ENCODE measurements at regions not wholly inside any gene's neighbourhood (a gene's known extent, or its start where the extent isn't known, plus 50 kb on each side); places are given as distances from the start of the nearest gene placed in this dataset.

- POLR2A ChIA-PET, result no interaction called here
- Mint-ChIP-seq H3K4me1 (no peaks in the 10 kb centered on the region), H3K36me3 (no peaks in the 10 kb centered on the region), H3K4me3 (no peak overlapping the region), H3K9me3 (peaks cover 6% of the 10 kb centered on the region), H3K27me3 (ENCODE audit: low read depth) (no peaks in the 10 kb centered on the region), H3K27ac (no peak overlapping the region)
- DNase-seq (ENCODE audit: low spot score) (no peak), ATAC-seq (no peak)
- CTCF ChIA-PET, result no interaction called here
- TF ChIP-seq CBFB (CRISPR knock-in tag; IDR thresholded peaks at IDR 0.05; ENCODE audit: low read depth), result no peak
- TF ChIP-seq ZNF138 (CRISPR knock-in tag; conservative IDR thresholded peaks at IDR 0.05), result no peak
- TF ChIP-seq SMAD4 (CRISPR knock-in tag; IDR thresholded peaks at IDR 0.05), result no peak
- TF ChIP-seq SOX15 (CRISPR knock-in tag; IDR thresholded peaks at IDR 0.05), result no peak
- TF ChIP-seq NFYB (CRISPR knock-in tag; conservative IDR thresholded peaks at IDR 0.05; ENCODE audit: low read depth), result no peak
- no peak for TF ChIP-seq HMGA2 (CRISPR knock-in tag; IDR thresholded peaks at IDR 0.05)
- no peak for TF ChIP-seq FOXP1 (CRISPR knock-in tag; IDR thresholded peaks at IDR 0.05; ENCODE audit: borderline replicate concordance)
- TF ChIP-seq, protein P1, sequence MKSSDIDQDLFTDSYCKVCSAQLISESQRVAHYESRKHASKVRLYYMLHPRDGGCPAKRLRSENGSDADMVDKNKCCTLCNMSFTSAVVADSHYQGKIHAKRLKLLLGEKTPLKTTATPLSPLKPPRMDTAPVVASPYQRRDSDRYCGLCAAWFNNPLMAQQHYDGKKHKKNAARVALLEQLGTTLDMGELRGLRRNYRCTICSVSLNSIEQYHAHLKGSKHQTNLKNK (CRISPR knock-in tag; IDR thresholded peaks at IDR 0.05), result no peak
Measured at GRCh38 chr4:126991965-126992364, 640.8 kb upstream of the INTU start.

GRCh38 chr4:126992910-126993309 is 639.8 kb upstream of the INTU start:
- no peaks in the 10 kb centered on the region for H3K27me3 Mint-ChIP-seq (ENCODE audit: low read depth)
- ATAC-seq, result no peak
- no peaks in the 10 kb centered on the region for H3K4me1 Mint-ChIP-seq
- H3K4me3 Mint-ChIP-seq, result no peak overlapping the region
- no peak for DNase-seq (ENCODE audit: low spot score)
- no peaks in the 10 kb centered on the region for H3K36me3 Mint-ChIP-seq
- POLR2A ChIA-PET, result no interaction called here
- no peak overlapping the region for H3K27ac Mint-ChIP-seq
- CTCF ChIA-PET, result no interaction called here
- H3K9me3 Mint-ChIP-seq, result peaks cover 6% of the 10 kb centered on the region
- TF ChIP-seq PRRX2 (CRISPR knock-in tag; IDR thresholded peaks at IDR 0.05) (no peak), FOXJ3 (CRISPR knock-in tag; IDR thresholded peaks at IDR 0.05; ENCODE audit: borderline replicate concordance) (no peak), ZNF396 (CRISPR knock-in tag; IDR thresholded peaks at IDR 0.05; ENCODE audit: borderline replicate concordance) (no peak), USF2 (CRISPR knock-in tag; IDR thresholded peaks at IDR 0.05) (no peak), FOXP1 (CRISPR knock-in tag; IDR thresholded peaks at IDR 0.05; ENCODE audit: borderline replicate concordance) (no peak), TEAD1 (CRISPR knock-in tag; IDR thresholded peaks at IDR 0.05) (no peak), NFE2L1 (CRISPR knock-in tag; IDR thresholded peaks at IDR 0.05) (no peak), ATF6 (CRISPR knock-in tag; IDR thresholded peaks at IDR 0.05) (no peak)
- TF ChIP-seq, protein P2, sequence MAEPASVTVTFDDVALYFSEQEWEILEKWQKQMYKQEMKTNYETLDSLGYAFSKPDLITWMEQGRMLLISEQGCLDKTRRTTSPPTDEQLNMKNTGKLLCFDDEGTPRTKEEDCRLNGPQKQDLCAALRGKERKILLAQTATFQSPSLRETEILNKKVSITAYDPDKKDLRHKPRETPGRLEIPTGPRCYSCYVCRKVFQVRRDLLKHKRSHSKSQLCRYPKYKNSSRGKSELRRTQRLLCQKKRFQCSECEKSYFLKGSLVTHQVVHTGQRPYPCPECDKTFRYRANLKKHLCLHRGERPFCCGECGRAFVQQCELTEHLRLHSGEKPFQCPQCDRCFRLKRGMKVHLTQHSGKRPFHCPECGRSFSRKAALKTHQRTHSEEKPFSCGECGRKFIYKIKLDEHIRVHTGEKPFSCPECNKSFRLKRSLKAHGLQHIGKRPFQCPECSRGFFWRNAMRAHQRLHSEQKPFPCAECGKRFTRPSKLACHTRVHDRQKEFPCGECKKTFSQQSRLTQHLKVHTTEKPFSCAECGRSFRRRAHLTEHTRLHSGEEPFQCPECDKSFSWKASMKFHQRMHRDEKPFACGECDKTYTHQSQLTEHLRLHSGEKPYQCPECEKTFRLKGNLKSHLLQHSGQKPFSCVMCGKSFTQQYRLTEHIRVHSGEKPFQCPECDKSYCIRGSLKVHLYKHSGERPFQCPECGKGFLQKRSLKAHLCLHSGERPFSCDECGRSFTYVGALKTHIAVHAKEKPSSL (CRISPR knock-in tag; conservative IDR thresholded peaks at IDR 0.05), result no peak
- TF ChIP-seq, protein P3, sequence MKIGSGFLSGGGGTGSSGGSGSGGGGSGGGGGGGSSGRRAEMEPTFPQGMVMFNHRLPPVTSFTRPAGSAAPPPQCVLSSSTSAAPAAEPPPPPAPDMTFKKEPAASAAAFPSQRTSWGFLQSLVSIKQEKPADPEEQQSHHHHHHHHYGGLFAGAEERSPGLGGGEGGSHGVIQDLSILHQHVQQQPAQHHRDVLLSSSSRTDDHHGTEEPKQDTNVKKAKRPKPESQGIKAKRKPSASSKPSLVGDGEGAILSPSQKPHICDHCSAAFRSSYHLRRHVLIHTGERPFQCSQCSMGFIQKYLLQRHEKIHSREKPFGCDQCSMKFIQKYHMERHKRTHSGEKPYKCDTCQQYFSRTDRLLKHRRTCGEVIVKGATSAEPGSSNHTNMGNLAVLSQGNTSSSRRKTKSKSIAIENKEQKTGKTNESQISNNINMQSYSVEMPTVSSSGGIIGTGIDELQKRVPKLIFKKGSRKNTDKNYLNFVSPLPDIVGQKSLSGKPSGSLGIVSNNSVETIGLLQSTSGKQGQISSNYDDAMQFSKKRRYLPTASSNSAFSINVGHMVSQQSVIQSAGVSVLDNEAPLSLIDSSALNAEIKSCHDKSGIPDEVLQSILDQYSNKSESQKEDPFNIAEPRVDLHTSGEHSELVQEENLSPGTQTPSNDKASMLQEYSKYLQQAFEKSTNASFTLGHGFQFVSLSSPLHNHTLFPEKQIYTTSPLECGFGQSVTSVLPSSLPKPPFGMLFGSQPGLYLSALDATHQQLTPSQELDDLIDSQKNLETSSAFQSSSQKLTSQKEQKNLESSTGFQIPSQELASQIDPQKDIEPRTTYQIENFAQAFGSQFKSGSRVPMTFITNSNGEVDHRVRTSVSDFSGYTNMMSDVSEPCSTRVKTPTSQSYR (CRISPR knock-in tag; IDR thresholded peaks at IDR 0.05), result no peak
- TF ChIP-seq, protein P1 (CRISPR knock-in tag; IDR thresholded peaks at IDR 0.05), result no peak
- TF ChIP-seq, protein P4, sequence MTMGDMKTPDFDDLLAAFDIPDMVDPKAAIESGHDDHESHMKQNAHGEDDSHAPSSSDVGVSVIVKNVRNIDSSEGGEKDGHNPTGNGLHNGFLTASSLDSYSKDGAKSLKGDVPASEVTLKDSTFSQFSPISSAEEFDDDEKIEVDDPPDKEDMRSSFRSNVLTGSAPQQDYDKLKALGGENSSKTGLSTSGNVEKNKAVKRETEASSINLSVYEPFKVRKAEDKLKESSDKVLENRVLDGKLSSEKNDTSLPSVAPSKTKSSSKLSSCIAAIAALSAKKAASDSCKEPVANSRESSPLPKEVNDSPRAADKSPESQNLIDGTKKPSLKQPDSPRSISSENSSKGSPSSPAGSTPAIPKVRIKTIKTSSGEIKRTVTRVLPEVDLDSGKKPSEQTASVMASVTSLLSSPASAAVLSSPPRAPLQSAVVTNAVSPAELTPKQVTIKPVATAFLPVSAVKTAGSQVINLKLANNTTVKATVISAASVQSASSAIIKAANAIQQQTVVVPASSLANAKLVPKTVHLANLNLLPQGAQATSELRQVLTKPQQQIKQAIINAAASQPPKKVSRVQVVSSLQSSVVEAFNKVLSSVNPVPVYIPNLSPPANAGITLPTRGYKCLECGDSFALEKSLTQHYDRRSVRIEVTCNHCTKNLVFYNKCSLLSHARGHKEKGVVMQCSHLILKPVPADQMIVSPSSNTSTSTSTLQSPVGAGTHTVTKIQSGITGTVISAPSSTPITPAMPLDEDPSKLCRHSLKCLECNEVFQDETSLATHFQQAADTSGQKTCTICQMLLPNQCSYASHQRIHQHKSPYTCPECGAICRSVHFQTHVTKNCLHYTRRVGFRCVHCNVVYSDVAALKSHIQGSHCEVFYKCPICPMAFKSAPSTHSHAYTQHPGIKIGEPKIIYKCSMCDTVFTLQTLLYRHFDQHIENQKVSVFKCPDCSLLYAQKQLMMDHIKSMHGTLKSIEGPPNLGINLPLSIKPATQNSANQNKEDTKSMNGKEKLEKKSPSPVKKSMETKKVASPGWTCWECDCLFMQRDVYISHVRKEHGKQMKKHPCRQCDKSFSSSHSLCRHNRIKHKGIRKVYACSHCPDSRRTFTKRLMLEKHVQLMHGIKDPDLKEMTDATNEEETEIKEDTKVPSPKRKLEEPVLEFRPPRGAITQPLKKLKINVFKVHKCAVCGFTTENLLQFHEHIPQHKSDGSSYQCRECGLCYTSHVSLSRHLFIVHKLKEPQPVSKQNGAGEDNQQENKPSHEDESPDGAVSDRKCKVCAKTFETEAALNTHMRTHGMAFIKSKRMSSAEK (CRISPR knock-in tag; IDR thresholded peaks at IDR 0.05; ENCODE audit: borderline replicate concordance), result no peak
- TF ChIP-seq, protein P5, sequence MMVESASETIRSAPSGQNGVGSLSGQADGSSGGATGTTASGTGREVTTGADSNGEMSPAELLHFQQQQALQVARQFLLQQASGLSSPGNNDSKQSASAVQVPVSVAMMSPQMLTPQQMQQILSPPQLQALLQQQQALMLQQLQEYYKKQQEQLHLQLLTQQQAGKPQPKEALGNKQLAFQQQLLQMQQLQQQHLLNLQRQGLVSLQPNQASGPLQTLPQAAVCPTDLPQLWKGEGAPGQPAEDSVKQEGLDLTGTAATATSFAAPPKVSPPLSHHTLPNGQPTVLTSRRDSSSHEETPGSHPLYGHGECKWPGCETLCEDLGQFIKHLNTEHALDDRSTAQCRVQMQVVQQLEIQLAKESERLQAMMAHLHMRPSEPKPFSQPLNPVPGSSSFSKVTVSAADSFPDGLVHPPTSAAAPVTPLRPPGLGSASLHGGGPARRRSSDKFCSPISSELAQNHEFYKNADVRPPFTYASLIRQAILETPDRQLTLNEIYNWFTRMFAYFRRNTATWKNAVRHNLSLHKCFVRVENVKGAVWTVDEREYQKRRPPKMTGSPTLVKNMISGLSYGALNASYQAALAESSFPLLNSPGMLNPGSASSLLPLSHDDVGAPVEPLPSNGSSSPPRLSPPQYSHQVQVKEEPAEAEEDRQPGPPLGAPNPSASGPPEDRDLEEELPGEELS (CRISPR knock-in tag; IDR thresholded peaks at IDR 0.05), result no peak
